ENCODE measurements at regions not wholly inside any gene's neighbourhood (a gene's known extent, or its start where the extent isn't known, plus 50 kb on each side); places are given as distances from the start of the nearest gene placed in this dataset.

- Histone ChIP-seq H3K23me2 (ENCODE audit: low read depth, low read length) (no peaks in the 10 kb centered on the region), H3K4me3 (ENCODE audit: extremely low read depth in 1 of 4, insufficient read depth in 2 of 4, low read depth in 3 of 4, low read length in 4 of 4) (no peak overlapping the region), H2BK15ac (ENCODE audit: low read length) (no peak overlapping the region), H4K20me1 (replicated peaks in 1 of 2; ENCODE audit: control insufficient read depth in 1 of 2, insufficient read depth in 2 of 2, low read length in 2 of 2) (no peaks in the 10 kb centered on the region), H3K27me3 (replicated peaks in 1 of 4; ENCODE audit: control insufficient read depth in 3 of 4, extremely low read depth in 1 of 4, insufficient read depth in 3 of 4, low read length in 3 of 4) (no peaks in the 10 kb centered on the region; a peak in 2 of 7 replicates), H3K36me3 (ENCODE audit: control insufficient read depth in 2 of 4, insufficient read depth in 4 of 4, low read length in 3 of 4) (no peaks in the 10 kb centered on the region), H3K9ac (replicated peaks in 1 of 4; ENCODE audit: extremely low read depth in 1 of 4, low read depth in 3 of 4, low read length in 3 of 4) (no peak overlapping the region), H3K56ac (replicated peaks; ENCODE audit: insufficient read length, low read depth, low read length) (no peak overlapping the region), H3K79me2 (ENCODE audit: control insufficient read depth in 1 of 2, insufficient read depth in 2 of 2, low read length in 2 of 2) (no peaks in the 10 kb centered on the region; a peak in 1 of 4 replicates), H3K23ac (ENCODE audit: insufficient read length) (no peak overlapping the region), H3K9me3 (ENCODE audit: insufficient read depth in 2 of 2, low read depth in 1 of 2, low read length in 1 of 2) (peaks cover 0 to 3% of the 10 kb centered on the region in 2 experiments; a peak in 2 of 4 replicates), H3K18ac (ENCODE audit: extremely low read depth, low read length) (no peak overlapping the region), H3K79me1 (ENCODE audit: low read depth, low read length) (no peaks in the 10 kb centered on the region), H3K4ac (replicated peaks; ENCODE audit: insufficient read length, low read depth, low read length) (no peak overlapping the region), H3K27ac (ENCODE audit: low read depth, low read length) (no peak overlapping the region), H2BK5ac (ENCODE audit: low read depth, low read length) (no peak overlapping the region), H2AK5ac (ENCODE audit: low read depth, low read length) (no peak overlapping the region), H3K4me1 (replicated peaks in 1 of 4; ENCODE audit: control insufficient read depth in 3 of 4, insufficient read depth in 4 of 4, low read length in 3 of 4) (peaks cover 0 to 10% (median 7%) of the 10 kb centered on the region in 4 experiments; a peak in 5 of 7 replicates), H2BK12ac (ENCODE audit: low read depth, low read length) (no peak overlapping the region), H4K91ac (replicated peaks; ENCODE audit: insufficient read length, low read length) (no peak overlapping the region), H4K8ac (ENCODE audit: extremely low read depth, insufficient read depth, low read length) (no peak overlapping the region), H2AFZ (ENCODE audit: low read length) (no peak overlapping the region), H2BK20ac (ENCODE audit: low read length) (no peak overlapping the region), H4K5ac (ENCODE audit: insufficient read length, low read depth, low read length) (no peak overlapping the region), H3K4me2 (ENCODE audit: insufficient read depth in 1 of 2, low read depth in 2 of 2, low read length in 2 of 2) (peak overlapping the region in 1 of 2 experiments; percentile 79; a peak in 1 of 4 replicates), H3K14ac (ENCODE audit: insufficient read length) (no peak overlapping the region), H2BK120ac (replicated peaks; ENCODE audit: low read depth, low read length) (no peak overlapping the region)
- no peak for FAIRE-seq
- ChIA-PET CTCF (ENCODE audit: partially characterized antibody) (interaction anchor here (1.7 kb wide), 1 partner anchor 71 kb away, joined by 5 read pairs; no protein-coding TSS in a partner anchor), POLR2A (ENCODE audit: partially characterized antibody) (no interaction called here)
- 62% methylated on average over 2 of the region's 2 CpGs; no CpG with 5 or more reads in 1 of the 2 experiments for WGBS, 2 experiments (ENCODE audit: extremely low coverage in 1 of 2, insufficient coverage in 1 of 2, insufficient read length in 1 of 2, insufficient replicate concordance in 2 of 2, low coverage in 1 of 2, low lambda C conversion rate in 2 of 2, missing lambda C conversion rate in 1 of 2)
- DNase-seq (ENCODE audit: low read depth in 1 of 2, low spot score in 2 of 2): no peak
- TF ChIP-seq CHD2 (IDR thresholded peaks at IDR 0.05; ENCODE audit: low read length) (no peak), SP2 (IDR thresholded peaks at IDR 0.05; ENCODE audit: low read length) (no peak), SP4 (IDR thresholded peaks at IDR 0.05; ENCODE audit: low read length) (no peak), POU5F1 (IDR thresholded peaks at IDR 0.05; ENCODE audit: low read depth, low read length) (no peak), SP1 (IDR thresholded peaks at IDR 0.05; ENCODE audit: low read depth, low read length) (no peak), RAD21 (IDR thresholded peaks at IDR 0.05 in 1 of 2, conservative IDR thresholded peaks at IDR 0.05 in 1 of 2; ENCODE audit: low read depth in 2 of 2, low read length in 2 of 2) (no peak), SIX5 (IDR thresholded peaks at IDR 0.05; ENCODE audit: low read depth, low read length) (no peak), NRF1 (IDR thresholded peaks at IDR 0.05; ENCODE audit: low read depth, low read length) (no peak), FOSL1 (IDR thresholded peaks at IDR 0.05; ENCODE audit: insufficient read depth, low read depth, low read length) (no peak), KDM5A (IDR thresholded peaks at IDR 0.05; ENCODE audit: low read length) (no peak), RNF2 (IDR thresholded peaks at IDR 0.05; ENCODE audit: borderline replicate concordance, low read depth, low read length, missing control alignments, poor library complexity, severe bottlenecking) (no peak), HDAC6 (IDR thresholded peaks at IDR 0.05; ENCODE audit: low read depth, low read length) (no peak), ATF3 (IDR thresholded peaks at IDR 0.05; ENCODE audit: insufficient read depth, low read depth, low read length) (no peak), POLR2AphosphoS5 (IDR thresholded peaks at IDR 0.05; ENCODE audit: low read depth, low read length) (no peak), YY1 (IDR thresholded peaks at IDR 0.05; ENCODE audit: low read depth, low read length) (no peak)
Observed at GRCh38 chr18:76587879-76588271, 92.8 kb upstream of the ZNF516 start.

Measured in H1 (cell line).